ENCODE measurements at regions not wholly inside any gene's neighbourhood (a gene's known extent, or its start where the extent isn't known, plus 50 kb on each side); places are given as distances from the start of the nearest gene placed in this dataset.
A peak's percentile ranks its signal among the peaks of the same experiment; 100 is the strongest.

- FAIRE-seq, result no peak
- H3K4me3 ChIP-seq (ENCODE audit: low read depth, low read length), result no peak overlapping the region
- no peak for DNase-seq (ENCODE audit: low read depth)
- no peaks in the 10 kb centered on the region for H3K27me3 ChIP-seq (ENCODE audit: control insufficient read depth, insufficient read depth, low read length)
- H3K36me3 ChIP-seq (ENCODE audit: control insufficient read depth, insufficient read depth, low read length), result no peaks in the 10 kb centered on the region
- TF ChIP-seq, protein P1, sequence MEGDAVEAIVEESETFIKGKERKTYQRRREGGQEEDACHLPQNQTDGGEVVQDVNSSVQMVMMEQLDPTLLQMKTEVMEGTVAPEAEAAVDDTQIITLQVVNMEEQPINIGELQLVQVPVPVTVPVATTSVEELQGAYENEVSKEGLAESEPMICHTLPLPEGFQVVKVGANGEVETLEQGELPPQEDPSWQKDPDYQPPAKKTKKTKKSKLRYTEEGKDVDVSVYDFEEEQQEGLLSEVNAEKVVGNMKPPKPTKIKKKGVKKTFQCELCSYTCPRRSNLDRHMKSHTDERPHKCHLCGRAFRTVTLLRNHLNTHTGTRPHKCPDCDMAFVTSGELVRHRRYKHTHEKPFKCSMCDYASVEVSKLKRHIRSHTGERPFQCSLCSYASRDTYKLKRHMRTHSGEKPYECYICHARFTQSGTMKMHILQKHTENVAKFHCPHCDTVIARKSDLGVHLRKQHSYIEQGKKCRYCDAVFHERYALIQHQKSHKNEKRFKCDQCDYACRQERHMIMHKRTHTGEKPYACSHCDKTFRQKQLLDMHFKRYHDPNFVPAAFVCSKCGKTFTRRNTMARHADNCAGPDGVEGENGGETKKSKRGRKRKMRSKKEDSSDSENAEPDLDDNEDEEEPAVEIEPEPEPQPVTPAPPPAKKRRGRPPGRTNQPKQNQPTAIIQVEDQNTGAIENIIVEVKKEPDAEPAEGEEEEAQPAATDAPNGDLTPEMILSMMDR (IDR thresholded peaks at IDR 0.05; ENCODE audit: insufficient read depth, low read length, severe bottlenecking), result no peak
Measured at GRCh38 chr6:76774781-76775384, 688.4 kb downstream of the HTR1B start.

GRCh38 chr6:76772951-76773350, 690.3 kb downstream of the HTR1B start:
- Histone ChIP-seq H3K4me3 (ENCODE audit: low read depth, low read length) (no peak overlapping the region), H3K27me3 (ENCODE audit: control insufficient read depth, insufficient read depth, low read length) (no peaks in the 10 kb centered on the region), H3K36me3 (ENCODE audit: control insufficient read depth, insufficient read depth, low read length) (no peaks in the 10 kb centered on the region)
- TF ChIP-seq, protein P1 (IDR thresholded peaks at IDR 0.05; ENCODE audit: insufficient read depth, low read length, severe bottlenecking), result no peak
- DNase-seq (ENCODE audit: low read depth), result peak; percentile 44
- FAIRE-seq, result no peak

GRCh38 chr6:76771059-76771634, 692.1 kb downstream of the HTR1B start:
- H3K36me3 ChIP-seq (ENCODE audit: control insufficient read depth, insufficient read depth, low read length), result no peaks in the 10 kb centered on the region
- FAIRE-seq, result peak; percentile 13
- H3K27me3 ChIP-seq (ENCODE audit: control insufficient read depth, insufficient read depth, low read length), result no peaks in the 10 kb centered on the region
- TF ChIP-seq, protein P1 (IDR thresholded peaks at IDR 0.05; ENCODE audit: insufficient read depth, low read length, severe bottlenecking), result no peak
- H3K4me3 ChIP-seq (ENCODE audit: low read depth, low read length), result no peak overlapping the region
- DNase-seq (ENCODE audit: low read depth), result no peak

GRCh38 chr6:76770281-76770680, 693.0 kb downstream of the HTR1B start:
- FAIRE-seq (peak; percentile 28), DNase-seq (ENCODE audit: low read depth) (no peak)
- no peaks in the 10 kb centered on the region for H3K36me3 ChIP-seq (ENCODE audit: control insufficient read depth, insufficient read depth, low read length)
- H3K27me3 ChIP-seq (ENCODE audit: control insufficient read depth, insufficient read depth, low read length), result no peaks in the 10 kb centered on the region
- no peak overlapping the region for H3K4me3 ChIP-seq (ENCODE audit: low read depth, low read length)
- TF ChIP-seq, protein P1 (IDR thresholded peaks at IDR 0.05; ENCODE audit: insufficient read depth, low read length, severe bottlenecking), result no peak

DNA sequence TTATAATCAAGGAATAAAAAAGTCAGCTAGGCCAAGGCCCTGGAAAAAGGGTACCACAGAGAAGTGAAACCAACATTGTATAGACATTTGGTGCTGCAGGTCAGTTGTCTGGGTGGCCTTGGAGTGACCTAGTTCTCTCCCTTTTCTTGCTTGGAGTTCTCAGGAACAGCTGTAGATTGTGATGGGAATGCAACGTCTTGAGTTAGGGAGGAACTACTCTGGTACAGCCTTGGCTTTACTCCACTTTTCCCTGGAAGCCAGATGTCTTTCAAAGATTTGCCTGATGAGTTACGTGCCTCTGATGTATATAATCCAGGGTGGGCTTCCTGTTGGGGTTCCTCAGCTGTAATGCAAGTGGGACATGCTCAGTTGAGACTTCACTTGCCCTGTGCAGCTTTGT, 694.7 kb downstream of the HTR1B start:
- H3K36me3 ChIP-seq (ENCODE audit: control insufficient read depth, insufficient read depth, low read length), result no peaks in the 10 kb centered on the region
- TF ChIP-seq, protein P1 (IDR thresholded peaks at IDR 0.05; ENCODE audit: insufficient read depth, low read length, severe bottlenecking), result no peak
- no peaks in the 10 kb centered on the region for H3K27me3 ChIP-seq (ENCODE audit: control insufficient read depth, insufficient read depth, low read length)
- DNase-seq (ENCODE audit: low read depth) (no peak), FAIRE-seq (peak; percentile 66)
- H3K4me3 ChIP-seq (ENCODE audit: low read depth, low read length), result no peak overlapping the region

GRCh38 chr6:76764057-76764456, 691.6 kb upstream of the IMPG1 start:
- Histone ChIP-seq H3K4me3 (ENCODE audit: low read depth, low read length) (no peak overlapping the region), H3K36me3 (ENCODE audit: control insufficient read depth, insufficient read depth, low read length) (no peaks in the 10 kb centered on the region), H3K27me3 (ENCODE audit: control insufficient read depth, insufficient read depth, low read length) (no peaks in the 10 kb centered on the region)
- no peak for DNase-seq (ENCODE audit: low read depth)
- TF ChIP-seq, protein P1 (IDR thresholded peaks at IDR 0.05; ENCODE audit: insufficient read depth, low read length, severe bottlenecking), result no peak
- no peak for FAIRE-seq

Data from bronchial epithelial cell (primary cell).